IMR-90 (cell line): ENCODE measurements at regions not wholly inside any gene's neighbourhood (a gene's known extent, or its start where the extent isn't known, plus 50 kb on each side); places are given as distances from the start of the nearest gene placed in this dataset.

ENCODE experiments used
- ATAC-seq: fragments of 200-7000 bp; cut with Tn5 transposase; 2 replicates; pipeline ENCODE4 v1.9.1; 2020; ENCODE audit warnings: low read depth, mild to moderate bottlenecking, moderate library complexity
- BruUV-seq: library from RNA; stranded (reverse); fragments of 400-500 nt; replicated peaks from 2 replicates; lab custom pipeline; 2021; lab: Mats Ljungman, UMichigan
- CTCF ChIA-PET: fragments of 300-600 bp; formaldehyde crosslinking; extraction: SDS; loops from one replicate; lab custom pipeline; 2021; ENCODE audit warnings: antibody characterized with exemption; lab: Yijun Ruan, JAX
- POLR2A ChIA-PET: fragments of 300-600 bp; sonication (Branson Sonifier 250); formaldehyde crosslinking; loops from one replicate; lab custom pipeline; 2022; ENCODE audit warnings: antibody characterized with exemption; ENCODE audit not compliant: unreplicated experiment; lab: Charles Lee
- DNase-seq: peaks from one replicate; pipeline ENCODE4 v3.0.0; 2013
- H2AFZ ChIP-seq: replicated peaks from 2 replicates; pipeline ENCODE3; 2013; ENCODE audit warnings: low read length, mild to moderate bottlenecking; ENCODE audit not compliant: poor library complexity
- H2AK5ac ChIP-seq: 2 replicates; pipeline ENCODE4 v1.6.1; 2013; ENCODE audit warnings: low read depth, low read length, inconsistent platforms
- H2AK9ac ChIP-seq: replicated peaks from 2 replicates; pipeline ENCODE3; 2013; ENCODE audit warnings: mild to moderate bottlenecking, low read depth, low read length, moderate library complexity; ENCODE audit not compliant: poor library complexity
- H2BK120ac ChIP-seq: 2 replicates; pipeline ENCODE4 v1.6.1; 2013; ENCODE audit warnings: low read depth, low read length, inconsistent platforms
- H2BK15ac ChIP-seq: 3 replicates; pipeline ENCODE4 v1.6.1; 2013; ENCODE audit warnings: low read depth, low read length, inconsistent platforms
- H2BK20ac ChIP-seq: 2 replicates; pipeline ENCODE4 v1.6.1; 2013; ENCODE audit warnings: low read depth, mild to moderate bottlenecking, inconsistent platforms, low read length, moderate library complexity
- H2BK5ac ChIP-seq: 2 replicates; pipeline ENCODE4 v1.6.1; 2013; ENCODE audit warnings: mild to moderate bottlenecking, low read depth, low read length, inconsistent platforms; ENCODE audit not compliant: poor library complexity, severe bottlenecking
- H3K14ac ChIP-seq: replicated peaks from 2 replicates; pipeline ENCODE4 v1.6.1; 2013; ENCODE audit warnings: low read depth, low read length, inconsistent platforms
- H3K18ac ChIP-seq: 2 replicates; pipeline ENCODE4 v1.6.1; 2013; ENCODE audit warnings: low read depth, low read length, control low read depth
- H3K23ac ChIP-seq: 2 replicates; pipeline ENCODE4 v1.6.1; 2013; ENCODE audit warnings: low read depth, low read length, inconsistent platforms
- H3K27ac ChIP-seq: 2 replicates; pipeline ENCODE4 v1.5.1; 2013; ENCODE audit warnings: mild to moderate bottlenecking, control low read depth, low read length; ENCODE audit not compliant: insufficient read depth
- H3K27me3 ChIP-seq: 2 replicates; pipeline ENCODE4 v1.6.1; 2013; ENCODE audit warnings: low read length; ENCODE audit not compliant: control insufficient read depth, insufficient read depth
- H3K36me3 ChIP-seq: 2 replicates; pipeline ENCODE4 v1.6.1; 2013; ENCODE audit warnings: low read length, mixed read lengths; ENCODE audit not compliant: control insufficient read depth, insufficient read depth
- H3K4ac ChIP-seq: 2 replicates; pipeline ENCODE4 v1.6.1; 2013; ENCODE audit warnings: low read depth, low read length, inconsistent platforms
- H3K4me1 ChIP-seq: 2 replicates; pipeline ENCODE4 v1.6.1; 2013; ENCODE audit warnings: low read length, mixed read lengths; ENCODE audit not compliant: control insufficient read depth, insufficient read depth
- H3K4me2 ChIP-seq: 2 replicates; pipeline ENCODE4 v1.6.1; 2013; ENCODE audit warnings: low read depth, mild to moderate bottlenecking, control low read depth, low read length, moderate library complexity
- H3K4me3 ChIP-seq: 2 replicates; pipeline ENCODE4 v1.5.1; 2013; ENCODE audit warnings: low read depth, mild to moderate bottlenecking, control low read depth, low read length, moderate library complexity; ENCODE audit not compliant: insufficient read depth
- H3K56ac ChIP-seq: 2 replicates; pipeline ENCODE4 v1.6.1; 2013; ENCODE audit warnings: low read length, inconsistent platforms; ENCODE audit not compliant: insufficient read depth; ENCODE audit errors: extremely low read depth
- H3K79me1 ChIP-seq, 2 experiments: 2 replicates each; pipeline ENCODE4 v1.6.1; 2013; ENCODE audit warnings: low read length in 2 of 2, inconsistent platforms in 1 of 2, low read depth in 1 of 2
- H3K9ac ChIP-seq: 2 replicates; pipeline ENCODE4 v1.6.1; 2013; ENCODE audit warnings: low read depth, low read length, control low read depth
- H3K9me1 ChIP-seq: 2 replicates; pipeline ENCODE4 v1.6.1; 2013; ENCODE audit warnings: low read length, inconsistent platforms; ENCODE audit not compliant: insufficient read depth
- H3K9me3 ChIP-seq: 2 replicates; pipeline ENCODE4 v1.6.1; 2013; ENCODE audit warnings: low read length; ENCODE audit not compliant: control insufficient read depth, insufficient read depth
- H4K20me1 ChIP-seq: 2 replicates; pipeline ENCODE4 v1.6.1; 2013; ENCODE audit warnings: low read length, inconsistent platforms; ENCODE audit not compliant: insufficient read depth
- H4K5ac ChIP-seq: 2 replicates; pipeline ENCODE4 v1.6.1; 2013; ENCODE audit warnings: mild to moderate bottlenecking, low read depth, low read length, control low read depth
- H4K8ac ChIP-seq, 2 experiments: 2 replicates each; pipeline ENCODE4 v1.6.1; 2013; ENCODE audit warnings: low read depth in 2 of 2, low read length in 2 of 2, control low read depth in 1 of 2, inconsistent platforms in 1 of 2
- H4K91ac ChIP-seq: 2 replicates; pipeline ENCODE4 v1.6.1; 2013; ENCODE audit warnings: low read depth, low read length, inconsistent platforms; ENCODE audit not compliant: insufficient read depth
- FOS ChIP-seq: fragments of 150-350 bp; IDR thresholded peaks from 2 replicates; pipeline ENCODE4 v1.6.1; 2016; ENCODE audit warnings: low read depth, low read length
- NFE2L2 ChIP-seq: fragments of 150-350 bp; IDR thresholded peaks from 2 replicates; pipeline ENCODE4 v1.6.1; 2016; ENCODE audit warnings: low read depth, mild to moderate bottlenecking, low read length
- WGBS, 2 experiments: methylation state at CpG; one replicate each; pipeline versions ENCODE4 v1.1.5 to v1.1.7; 2013; ENCODE audit warnings: missing lambda C conversion rate in 2 of 2; ENCODE audit not compliant: insufficient read length in 1 of 2; ENCODE audit errors: extremely low coverage in 2 of 2; 5-methylcytosine and 5-hydroxymethylcytosine counted together
- dilution Hi-C: fragments of 300-500 bp; cut with HindIII; formaldehyde crosslinking; loops from one replicate; pipeline ENCODE4 v1.14.3; 2018; ENCODE audit warnings: low sequenced_read_pairs; ENCODE audit not compliant: unreplicated experiment
- in situ Hi-C: fragments of 300-500 bp; cut with MboI; formaldehyde crosslinking; loops from 3 replicates; pipeline ENCODE4 v1.14.3; 2019; ENCODE audit warnings: low sequenced_read_pairs, inconsistent platforms, mixed read lengths
- intact Hi-C: fragments of 100-400 bp; cut with micrococcal nuclease; formaldehyde crosslinking; loops from 2 replicates; pipeline ENCODE4 v1.10.0; 2022

DNA sequence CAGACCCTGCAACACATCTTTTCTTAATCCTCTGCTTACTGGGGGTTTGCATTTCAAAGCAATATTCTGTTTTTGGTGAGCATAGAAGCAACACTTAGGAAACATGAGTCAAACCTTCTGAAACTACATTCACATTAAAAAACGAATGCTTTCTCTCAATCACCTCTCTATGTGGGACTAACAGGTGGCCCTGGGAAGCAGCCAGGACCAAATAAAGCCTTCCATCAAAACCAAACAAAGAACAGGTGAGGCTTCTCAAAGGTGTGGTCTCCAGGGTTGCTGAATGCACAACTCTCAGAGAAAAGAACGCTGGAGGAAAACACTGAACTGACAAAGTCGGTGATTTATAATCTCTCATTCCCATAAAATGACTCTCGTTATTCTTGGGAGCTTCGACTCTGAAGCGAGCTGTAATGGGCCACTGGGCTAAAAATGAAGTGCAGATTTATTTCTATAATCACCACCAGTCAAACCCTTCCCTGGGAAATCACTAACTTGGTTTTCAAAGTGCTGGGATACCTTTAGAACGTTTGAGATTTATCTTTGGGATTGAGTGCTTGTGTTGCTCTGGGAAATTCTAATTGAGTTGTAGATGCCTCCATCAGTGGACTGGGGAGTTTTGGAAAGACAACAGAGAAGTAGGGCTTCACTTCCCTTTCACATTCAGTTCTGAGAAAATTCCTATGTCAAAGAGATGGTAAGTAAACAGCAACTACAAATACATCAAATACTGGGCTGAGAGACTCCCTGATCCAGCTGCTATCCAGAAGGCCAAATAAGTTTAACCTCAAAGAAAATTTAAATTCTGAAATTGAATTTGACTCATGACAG is 262.0 kb upstream of the TMPO start:
- Histone ChIP-seq H4K8ac (no peak overlapping the region), H3K14ac (no peak overlapping the region), H3K9me1 (no peaks in the 10 kb centered on the region), H2AFZ (no peak overlapping the region), H4K91ac (no peak overlapping the region), H2BK120ac (no peak overlapping the region), H3K23ac (no peak overlapping the region), H3K9me3 (no peaks in the 10 kb centered on the region), H2BK5ac (no peak overlapping the region), H3K4me1 (no peaks in the 10 kb centered on the region), H2BK15ac (no peak overlapping the region), H4K20me1 (no peaks in the 10 kb centered on the region), H2AK5ac (no peak overlapping the region), H3K79me1 (no peaks in the 10 kb centered on the region), H3K27ac (no peak overlapping the region), H3K18ac (no peak overlapping the region), H3K9ac (no peak overlapping the region), H3K4me2 (no peak overlapping the region), H3K36me3 (no peaks in the 10 kb centered on the region), H3K56ac (no peak overlapping the region), H3K27me3 (no peaks in the 10 kb centered on the region), H4K5ac (no peak overlapping the region), H3K4me3 (no peak overlapping the region), H3K4ac (no peak overlapping the region), H2AK9ac (no peak overlapping the region), H2BK20ac (no peak overlapping the region)
- dilution Hi-C loops (no loop called here), intact Hi-C loops (no loop called here), in situ Hi-C loops (no loop called here)
- CTCF ChIA-PET = no interaction called here
- BruUV-seq = no TSS peak
- ATAC-seq (no peak), DNase-seq (no peak)
- TF ChIP-seq FOS (no peak), NFE2L2 (no peak)
- no CpG with 5 or more reads among the region's 7 CpGs for WGBS, 2 experiments
- POLR2A ChIA-PET = no interaction called here
